WI38 (cell line): ENCODE measurements at regions not wholly inside any gene's neighbourhood (a gene's known extent, or its start where the extent isn't known, plus 50 kb on each side); places are given as distances from the start of the nearest gene placed in this dataset.

Experiments
- H3K4me3 ChIP-seq: 2 replicates; pipeline ENCODE4 v1.5.1; 2011; ENCODE audit warnings: low read depth, mild to moderate bottlenecking, control low read depth, low read length
- CTCF ChIP-seq: IDR thresholded peaks from 2 replicates; pipeline ENCODE4 v1.5.1; 2012; ENCODE audit warnings: low read depth, mild to moderate bottlenecking, control low read depth, low read length

DNA sequence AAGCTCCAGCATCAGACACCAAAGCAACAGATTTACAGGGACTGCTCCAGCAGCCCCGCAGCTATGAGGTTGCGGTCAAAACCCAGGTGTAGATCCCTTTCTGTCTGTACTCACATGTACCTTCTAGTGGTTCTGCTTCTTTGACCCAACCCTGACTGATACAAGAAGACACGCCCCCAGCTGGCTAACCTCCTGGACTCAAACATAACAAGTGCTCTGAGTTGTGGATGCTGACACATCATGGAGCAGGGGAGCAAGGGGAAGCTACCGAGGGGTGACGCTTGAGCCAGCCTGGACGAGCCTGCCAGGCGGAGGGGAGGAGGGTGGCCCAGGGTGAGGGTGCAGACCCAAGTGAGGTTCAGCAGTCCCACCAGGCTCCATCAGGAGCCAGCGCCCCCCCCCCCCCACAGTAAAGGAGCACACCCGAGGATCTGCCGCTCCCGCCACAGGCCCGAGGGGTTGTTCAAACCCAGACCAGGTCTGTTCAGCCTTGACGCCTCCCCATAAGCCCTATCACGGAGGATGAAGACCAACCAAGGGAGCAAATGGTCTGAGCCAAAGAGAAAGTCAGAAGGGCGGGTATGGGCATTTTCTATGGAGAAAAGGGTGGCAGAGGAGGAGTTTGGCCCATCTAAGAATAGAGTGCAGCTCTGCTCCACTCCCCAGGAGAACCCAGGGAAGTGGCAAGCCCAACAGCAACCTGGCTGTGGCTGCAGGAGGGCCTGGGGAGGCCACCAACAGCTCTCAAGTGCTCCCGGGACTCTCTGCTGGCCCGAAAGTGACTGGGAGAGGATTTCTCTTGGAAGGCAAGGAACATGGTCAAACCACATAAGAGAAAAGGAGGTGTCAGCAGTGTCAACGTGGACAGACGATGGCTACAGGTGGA, 229.4 kb downstream of the BCL11B start:
- no peak overlapping the region for H3K4me3 ChIP-seq
- no peak for TF ChIP-seq CTCF

GRCh38 chr14:99043267-99043615, 228.8 kb downstream of the BCL11B start:
- TF ChIP-seq CTCF: no peak
- H3K4me3 ChIP-seq: no peak overlapping the region

- no peak overlapping the region for H3K4me3 ChIP-seq
These were observed 228.2 kb downstream of the BCL11B start for GRCh38 chr14:99043756-99044155.

GRCh38 chr14:99047441-99048031, 224.5 kb downstream of the BCL11B start:
- no peak overlapping the region for H3K4me3 ChIP-seq
- TF ChIP-seq CTCF: no peak

More at GRCh38 chr14:99043756-99044155, 228.2 kb downstream of the BCL11B start:
- TF ChIP-seq CTCF: no peak

DNA sequence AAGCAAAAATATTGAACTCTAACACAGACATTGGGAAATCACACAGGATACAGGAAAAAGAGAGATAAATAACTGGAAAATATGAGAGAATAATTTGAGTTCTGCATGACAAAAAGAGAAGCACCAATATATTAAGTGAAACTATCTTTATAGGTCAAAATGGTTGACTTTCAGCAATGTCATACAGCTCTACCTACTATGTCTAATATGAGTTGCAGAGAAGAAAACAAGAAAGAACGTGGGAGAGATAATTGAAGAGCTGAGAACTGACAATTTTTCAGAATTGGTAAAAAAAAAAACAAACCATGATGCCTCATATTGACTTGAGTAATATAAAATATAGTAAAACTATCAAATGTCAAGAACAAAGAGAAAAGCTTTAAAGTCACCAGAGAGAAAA, 221.7 kb downstream of the BCL11B start:
- no peak for TF ChIP-seq CTCF

DNA sequence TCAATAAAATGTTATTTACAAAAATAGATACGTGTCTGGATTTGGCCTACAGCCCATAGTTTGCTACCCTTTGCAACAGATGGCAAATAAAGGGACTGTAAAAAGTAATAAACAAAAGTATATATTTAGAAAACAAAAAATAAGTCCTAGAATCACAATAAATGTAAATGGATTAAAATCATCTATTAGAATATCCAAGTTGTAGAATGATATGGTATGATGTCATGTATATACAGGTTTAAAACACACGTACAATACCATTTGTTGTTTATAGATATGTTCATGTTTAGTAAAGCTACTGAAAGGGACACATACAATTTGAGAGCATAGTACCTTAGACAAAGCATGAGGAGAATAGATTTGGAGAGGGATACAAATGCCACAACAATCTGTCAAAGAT, 219.5 kb downstream of the BCL11B start:
- no peak for TF ChIP-seq CTCF
- no peak overlapping the region for H3K4me3 ChIP-seq

More for the DNA sequence above, 221.7 kb downstream of the BCL11B start:
- no peak overlapping the region for H3K4me3 ChIP-seq

DNA sequence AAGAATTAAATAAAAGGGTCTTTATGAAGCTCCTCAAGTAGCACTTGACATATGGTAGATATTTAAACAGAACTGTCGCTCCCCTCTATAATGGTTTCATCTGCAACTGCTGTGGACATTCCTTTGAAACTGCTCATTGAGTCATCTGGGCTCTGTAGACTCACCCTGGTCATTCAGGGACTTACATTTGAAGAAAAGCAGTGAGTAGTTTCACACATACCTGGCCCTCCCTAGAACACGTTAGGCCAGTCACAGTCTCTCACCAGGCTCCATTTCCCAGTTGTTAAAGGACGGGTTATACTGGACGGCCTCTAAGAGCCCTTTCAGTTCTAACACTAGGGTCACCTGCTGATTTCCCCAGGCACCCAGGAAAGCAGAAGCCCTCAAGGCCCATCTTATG, 217.0 kb downstream of the BCL11B start:
- no peak for TF ChIP-seq CTCF
- H3K4me3 ChIP-seq: no peak overlapping the region
